Mammary epithelial cell (primary cell): ENCODE measurements at regions not wholly inside any gene's neighbourhood (a gene's known extent, or its start where the extent isn't known, plus 50 kb on each side); places are given as distances from the start of the nearest gene placed in this dataset.

Experiments used
- CTCF ChIP-seq, 2 donors: IDR thresholded peaks in 1 of 2; conservative IDR thresholded peaks in 1 of 2; 2 replicates each; pipeline ENCODE4 v1.5.1; 2011 to 2012; ENCODE audit warnings: inconsistent platforms in 2 of 2, low read length in 2 of 2, mild to moderate bottlenecking in 2 of 2, control low read depth in 1 of 2, low read depth in 1 of 2; ENCODE audit not compliant: insufficient read depth in 1 of 2; ENCODE audit errors: extremely low read depth in 1 of 2
- EZH2 ChIP-seq: IDR thresholded peaks from 2 replicates; pipeline ENCODE4 v1.6.1; 2012; ENCODE audit warnings: low read length, inconsistent platforms, borderline replicate concordance

GRCh38 chr3:104854468-104854867 lies 512.2 kb upstream of the ALCAM start:
- TF ChIP-seq CTCF (conservative IDR thresholded peaks at IDR 0.05 in 1 of 2, IDR thresholded peaks at IDR 0.05 in 1 of 2; ENCODE audit: extremely low read depth in 1 of 2, insufficient read depth in 1 of 2, low read depth in 1 of 2, low read length in 2 of 2), result no peak
- no peak for TF ChIP-seq EZH2
